Liver (tissue), 8 donors: ENCODE measurements at regions not wholly inside any gene's neighbourhood (a gene's known extent, or its start where the extent isn't known, plus 50 kb on each side); places are given as distances from the start of the nearest gene placed in this dataset.

ENCODE experiments used
- DNase-seq: peaks from one replicate; pipeline ENCODE4 v3.0.0-alpha.2; 2017; ENCODE audit warnings: low spot score
- H3K27ac ChIP-seq, 2 donors: one replicate each; pipeline ENCODE4 v1.7.0; 2013; ENCODE audit warnings: inconsistent platforms in 2 of 2, low read length in 2 of 2, control low read depth in 1 of 2, low read depth in 1 of 2, mild to moderate bottlenecking in 1 of 2
- H3K27me3 ChIP-seq, 4 donors: one replicate each; pipeline versions ENCODE4 v1.6.1 to v1.7.0; 2013; ENCODE audit warnings: low read length in 3 of 4, inconsistent platforms in 1 of 4, mild to moderate bottlenecking in 1 of 4, moderate library complexity in 1 of 4; ENCODE audit not compliant: control insufficient read depth in 4 of 4, insufficient read depth in 4 of 4
- H3K36me3 ChIP-seq, 4 donors: one replicate each; pipeline versions ENCODE4 v1.6.1 to v1.7.0; 2013; ENCODE audit warnings: low read length in 3 of 4, mild to moderate bottlenecking in 3 of 4, low read depth in 1 of 4, moderate library complexity in 1 of 4; ENCODE audit not compliant: control insufficient read depth in 4 of 4, insufficient read depth in 3 of 4
- H3K4me1 ChIP-seq, 4 donors: one replicate each; pipeline versions ENCODE4 v1.6.1 to v1.7.0; 2013; ENCODE audit warnings: low read length in 3 of 4, mild to moderate bottlenecking in 3 of 4, moderate library complexity in 1 of 4; ENCODE audit not compliant: control insufficient read depth in 4 of 4, insufficient read depth in 4 of 4
- H3K4me3 ChIP-seq, 3 donors: one replicate each; pipeline versions ENCODE4 v1.6.1 to v1.7.0; 2013; ENCODE audit warnings: low read length in 3 of 3, control low read depth in 1 of 3, low read depth in 1 of 3, mild to moderate bottlenecking in 1 of 3
- H3K9ac ChIP-seq, 2 donors: one replicate each; pipeline ENCODE4 v1.7.0; 2013; ENCODE audit warnings: low read length in 2 of 2, mild to moderate bottlenecking in 2 of 2, moderate library complexity in 2 of 2, control low read depth in 1 of 2, low read depth in 1 of 2
- H3K9me3 ChIP-seq, 4 donors: one replicate each; pipeline versions ENCODE4 v1.6.1 to v1.7.0; 2013; ENCODE audit warnings: low read length in 3 of 4; ENCODE audit not compliant: control insufficient read depth in 4 of 4
- EGR1 ChIP-seq, 2 donors: IDR thresholded peaks; 2 replicates each; pipeline ENCODE4 v1.6.1; 2016 to 2018; ENCODE audit warnings: antibody characterized with exemption in 2 of 2, low read depth in 2 of 2
- FOXA2 ChIP-seq: IDR thresholded peaks from 2 replicates; pipeline ENCODE4 v1.6.1; 2016; ENCODE audit warnings: antibody characterized with exemption
- JUND ChIP-seq, 2 donors: IDR thresholded peaks; 2 replicates each; pipeline ENCODE4 v1.6.1; 2016; ENCODE audit warnings: antibody characterized with exemption in 2 of 2
- NR2F2 ChIP-seq: IDR thresholded peaks from 2 replicates; pipeline ENCODE4 v1.6.1; 2016; ENCODE audit warnings: antibody characterized with exemption
- RAD21 ChIP-seq, 2 donors: IDR thresholded peaks; 2 replicates each; pipeline ENCODE4 v1.6.1; 2016; ENCODE audit warnings: antibody characterized with exemption in 2 of 2, mild to moderate bottlenecking in 2 of 2
- RXRA ChIP-seq, 2 donors: IDR thresholded peaks; 2 replicates each; pipeline ENCODE4 v1.6.1; 2017 to 2018; ENCODE audit warnings: antibody characterized with exemption in 2 of 2, mild to moderate bottlenecking in 1 of 2
- SP1 ChIP-seq: IDR thresholded peaks from 2 replicates; pipeline ENCODE4 v1.6.1; 2018; ENCODE audit warnings: antibody characterized with exemption, mild to moderate bottlenecking
- TAF1 ChIP-seq: conservative IDR thresholded peaks from 2 replicates; pipeline ENCODE4 v1.6.1; 2016; ENCODE audit warnings: antibody characterized with exemption, mild to moderate bottlenecking
- YY1 ChIP-seq: IDR thresholded peaks from 2 replicates; pipeline ENCODE4 v1.6.1; 2016; ENCODE audit warnings: antibody characterized with exemption, mild to moderate bottlenecking
- WGBS: extraction: QIAGEN DNeasy Blood & Tissue Kit; methylation state at CpG from one replicate; pipeline ENCODE4 v1.1.7; 2013; 5-methylcytosine and 5-hydroxymethylcytosine counted together
- TF ChIP-seq, protein P1 (sequence below): fragments of 150-350 bp; IDR thresholded peaks from 2 replicates; pipeline ENCODE4 v1.5.1; 2017; ENCODE audit warnings: improper control_type of control experiment, low read depth, low read length; ENCODE audit not compliant: missing input control
- TF ChIP-seq, protein P2 (sequence below): IDR thresholded peaks from 2 replicates; pipeline ENCODE4 v1.6.1; 2016; ENCODE audit warnings: antibody characterized with exemption
- TF ChIP-seq, protein P3 (sequence below): IDR thresholded peaks from 2 replicates; pipeline ENCODE4 v1.6.1; 2016; ENCODE audit warnings: antibody characterized with exemption
- donor health status: healthy.
- donor health status: healthy.
- donor health status: healthy.
- donor health status: healthy.
- donor health status: healthy.

DNA sequence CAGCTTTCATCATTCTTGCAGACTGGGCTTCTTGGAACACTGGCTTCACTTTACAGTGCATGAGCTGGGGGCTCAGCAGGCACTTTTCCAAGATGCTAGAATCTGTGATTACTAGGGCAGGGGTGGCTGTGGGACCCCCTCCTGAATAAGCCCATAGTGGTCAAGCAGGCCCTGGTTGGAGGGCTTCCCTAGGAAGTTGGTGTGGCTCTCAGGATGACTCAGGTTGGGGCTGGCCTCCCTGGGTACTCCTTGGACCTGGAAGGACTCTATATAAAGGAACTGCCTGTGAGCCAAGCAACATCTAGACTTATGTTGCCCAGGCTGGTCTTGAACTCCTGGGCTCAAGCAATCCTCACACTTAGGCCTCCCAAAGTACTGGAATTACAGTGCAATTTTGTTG lies 88.3 kb upstream of the HELT start:
- H3K9me3 ChIP-seq = no peaks in the 10 kb centered on the region
- TF ChIP-seq FOXA2 (no peak), RXRA (IDR thresholded peaks at IDR 0.05) (no peak), EGR1 (IDR thresholded peaks at IDR 0.05; ENCODE audit: low read depth in 2 of 2) (no peak), SP1 (no peak)
- TF ChIP-seq, protein P1, sequence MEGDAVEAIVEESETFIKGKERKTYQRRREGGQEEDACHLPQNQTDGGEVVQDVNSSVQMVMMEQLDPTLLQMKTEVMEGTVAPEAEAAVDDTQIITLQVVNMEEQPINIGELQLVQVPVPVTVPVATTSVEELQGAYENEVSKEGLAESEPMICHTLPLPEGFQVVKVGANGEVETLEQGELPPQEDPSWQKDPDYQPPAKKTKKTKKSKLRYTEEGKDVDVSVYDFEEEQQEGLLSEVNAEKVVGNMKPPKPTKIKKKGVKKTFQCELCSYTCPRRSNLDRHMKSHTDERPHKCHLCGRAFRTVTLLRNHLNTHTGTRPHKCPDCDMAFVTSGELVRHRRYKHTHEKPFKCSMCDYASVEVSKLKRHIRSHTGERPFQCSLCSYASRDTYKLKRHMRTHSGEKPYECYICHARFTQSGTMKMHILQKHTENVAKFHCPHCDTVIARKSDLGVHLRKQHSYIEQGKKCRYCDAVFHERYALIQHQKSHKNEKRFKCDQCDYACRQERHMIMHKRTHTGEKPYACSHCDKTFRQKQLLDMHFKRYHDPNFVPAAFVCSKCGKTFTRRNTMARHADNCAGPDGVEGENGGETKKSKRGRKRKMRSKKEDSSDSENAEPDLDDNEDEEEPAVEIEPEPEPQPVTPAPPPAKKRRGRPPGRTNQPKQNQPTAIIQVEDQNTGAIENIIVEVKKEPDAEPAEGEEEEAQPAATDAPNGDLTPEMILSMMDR = no peak
- TF ChIP-seq, protein P2, sequence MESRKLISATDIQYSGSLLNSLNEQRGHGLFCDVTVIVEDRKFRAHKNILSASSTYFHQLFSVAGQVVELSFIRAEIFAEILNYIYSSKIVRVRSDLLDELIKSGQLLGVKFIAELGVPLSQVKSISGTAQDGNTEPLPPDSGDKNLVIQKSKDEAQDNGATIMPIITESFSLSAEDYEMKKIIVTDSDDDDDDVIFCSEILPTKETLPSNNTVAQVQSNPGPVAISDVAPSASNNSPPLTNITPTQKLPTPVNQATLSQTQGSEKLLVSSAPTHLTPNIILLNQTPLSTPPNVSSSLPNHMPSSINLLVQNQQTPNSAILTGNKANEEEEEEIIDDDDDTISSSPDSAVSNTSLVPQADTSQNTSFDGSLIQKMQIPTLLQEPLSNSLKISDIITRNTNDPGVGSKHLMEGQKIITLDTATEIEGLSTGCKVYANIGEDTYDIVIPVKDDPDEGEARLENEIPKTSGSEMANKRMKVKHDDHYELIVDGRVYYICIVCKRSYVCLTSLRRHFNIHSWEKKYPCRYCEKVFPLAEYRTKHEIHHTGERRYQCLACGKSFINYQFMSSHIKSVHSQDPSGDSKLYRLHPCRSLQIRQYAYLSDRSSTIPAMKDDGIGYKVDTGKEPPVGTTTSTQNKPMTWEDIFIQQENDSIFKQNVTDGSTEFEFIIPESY = no peak
- H3K27ac ChIP-seq = no peak overlapping the region
- DNase-seq = no peak
- no peak overlapping the region for H3K4me3 ChIP-seq
- no peaks in the 10 kb centered on the region for H3K27me3 ChIP-seq
- H3K36me3 ChIP-seq = no peaks in the 10 kb centered on the region
- H3K9ac ChIP-seq = no peak overlapping the region
- H3K4me1 ChIP-seq = no peaks in the 10 kb centered on the region

DNA sequence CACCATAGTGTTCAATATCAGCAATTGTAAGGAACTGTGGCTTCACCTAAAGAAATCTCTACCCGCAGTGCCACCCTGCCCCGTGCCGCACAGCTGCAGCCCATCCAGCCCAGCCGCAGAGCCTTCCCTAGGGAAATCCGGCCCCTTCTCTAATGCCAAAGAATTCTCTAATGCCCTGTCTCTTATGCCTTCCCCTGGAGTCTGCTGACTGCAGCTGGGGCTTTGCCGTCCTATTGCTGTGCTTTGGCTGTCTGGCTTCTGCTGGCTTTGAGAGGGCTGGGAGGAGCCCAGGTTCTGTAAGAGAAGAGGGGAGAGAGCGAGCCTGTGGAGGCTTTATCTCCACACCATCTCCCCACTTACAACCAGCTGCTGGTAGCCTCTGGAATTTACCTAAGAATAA lies 85.9 kb upstream of the HELT start:
- Histone ChIP-seq H3K9me3 (no peaks in the 10 kb centered on the region), H3K27me3 (no peaks in the 10 kb centered on the region), H3K9ac (no peak overlapping the region), H3K4me3 (no peak overlapping the region), H3K4me1 (peaks cover 0 to 3% (median 0%) of the 10 kb centered on the region in 4 donors), H3K27ac (no peak overlapping the region), H3K36me3 (no peaks in the 10 kb centered on the region)
- TF ChIP-seq RAD21 (IDR thresholded peaks at IDR 0.05) (no peak), NR2F2 (no peak), YY1 (no peak), SP1 (no peak)
- TF ChIP-seq, protein P1 = no peak
- whole genome bisulfite sequencing = 74% methylated on average over 7 of the region's 7 CpGs
- no peak for DNase-seq

DNA sequence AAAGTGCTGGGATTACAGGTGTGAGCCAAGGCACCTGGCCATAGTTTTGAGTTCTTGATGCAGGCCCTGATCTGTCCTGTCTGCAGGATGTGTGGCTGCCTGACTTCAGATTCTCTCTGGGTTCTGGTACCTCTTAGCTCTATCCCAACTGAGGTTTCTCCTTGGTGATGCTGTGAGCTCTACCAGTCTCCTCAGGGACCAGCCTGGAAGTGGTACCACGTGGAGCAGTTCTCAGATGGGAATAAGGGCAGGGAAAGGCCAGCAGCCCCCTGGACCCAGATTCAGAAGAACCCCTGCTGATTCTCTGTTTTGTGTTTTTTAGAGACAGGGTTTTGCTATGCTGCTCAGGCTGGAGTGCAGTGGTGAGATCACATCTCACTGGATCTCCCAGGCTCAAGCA lies 85.0 kb upstream of the HELT start:
- TF ChIP-seq, protein P3, sequence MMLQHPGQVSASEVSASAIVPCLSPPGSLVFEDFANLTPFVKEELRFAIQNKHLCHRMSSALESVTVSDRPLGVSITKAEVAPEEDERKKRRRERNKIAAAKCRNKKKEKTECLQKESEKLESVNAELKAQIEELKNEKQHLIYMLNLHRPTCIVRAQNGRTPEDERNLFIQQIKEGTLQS = no peak
- TF ChIP-seq JUND (IDR thresholded peaks at IDR 0.05) (no peak), RAD21 (IDR thresholded peaks at IDR 0.05) (no peak), TAF1 (no peak)
- 49% methylated on average over 1 of the region's 1 CpG for WGBS

More for the DNA sequence above, 85.0 kb upstream of the HELT start:
- Histone ChIP-seq H3K27me3 (no peaks in the 10 kb centered on the region), H3K9ac (no peak overlapping the region), H3K4me1 (peaks cover 0 to 3% (median 0%) of the 10 kb centered on the region in 4 donors), H3K9me3 (no peaks in the 10 kb centered on the region), H3K36me3 (no peaks in the 10 kb centered on the region), H3K4me3 (no peak overlapping the region), H3K27ac (no peak overlapping the region)
- DNase-seq = no peak
